K562 (cell line): ENCODE measurements at regions not wholly inside any gene's neighbourhood (a gene's known extent, or its start where the extent isn't known, plus 50 kb on each side); places are given as distances from the start of the nearest gene placed in this dataset.

Experiments used
- ATAC-seq: fragments of 200-7000 bp; cut with Tn5 transposase; 3 replicates; pipeline ENCODE4 v1.9.1; 2020; ENCODE audit warnings: moderate library complexity
- BruUV-seq: library from RNA; stranded (reverse); fragments of 400-500 nt; replicated peaks from 2 replicates; lab custom pipeline; 2021; lab: Mats Ljungman, UMichigan
- CTCF ChIA-PET: fragments of 300-600 bp; formaldehyde crosslinking; extraction: SDS; loops from one replicate; lab custom pipeline; 2021; ENCODE audit warnings: low intra/inter-chr PET ratio; lab: Yijun Ruan, JAX
- POLR2A ChIA-PET: fragments of 300-600, 350-650 bp; sonication (Branson Sonifier 250); formaldehyde crosslinking; extraction: SDS; loops from one replicate; lab custom pipeline; 2021; ENCODE audit warnings: antibody characterized with exemption, inconsistent platforms; lab: Yijun Ruan, JAX
- DNase-seq, 4 experiments: peaks; one replicate each; pipeline versions ENCODE4 v3.0.0 to v3.0.0-alpha.2; 2011 to 2018; ENCODE audit warnings: low spot score in 3 of 4, mixed read lengths in 3 of 4; ENCODE audit errors: extremely low read depth in 1 of 4
- FAIRE-seq: peaks from 2 replicates; lab custom pipeline; 2011; peaks lifted over from hg19 to GRCh38; lab: Jason Lieb, UNC
- H2AFZ ChIP-seq: 2 replicates; pipeline ENCODE4 v1.6.0; 2011; ENCODE audit warnings: low read depth, low read length, control low read depth, inconsistent platforms
- H3K27ac ChIP-seq: fragments of 200-600 bp; 3 replicates; pipeline ENCODE4 v1.8.0; 2011; ENCODE audit warnings: low read depth, mild to moderate bottlenecking, control low read depth, inconsistent platforms, low read length, moderate library complexity, mixed read lengths; ENCODE audit errors: extremely low read depth
- H3K27me3 ChIP-seq, 2 experiments: fragments of 300-600 bp in 1 of 2; 2 replicates in 1 of 2; 3 replicates in 1 of 2; pipeline versions ENCODE4 v1.6.0 to v1.8.0; 2011; ENCODE audit warnings: inconsistent platforms in 2 of 2, low read length in 2 of 2, mild to moderate bottlenecking in 1 of 2, mixed read lengths in 1 of 2, moderate library complexity in 1 of 2; ENCODE audit not compliant: control insufficient read depth in 2 of 2, insufficient read depth in 2 of 2
- H3K36me3 ChIP-seq: fragments of 300-600 bp; 3 replicates; pipeline ENCODE4 v1.8.0; 2011; ENCODE audit warnings: mild to moderate bottlenecking, low read length, inconsistent platforms; ENCODE audit not compliant: control insufficient read depth, insufficient read depth
- H3K4me1 ChIP-seq, 2 experiments: fragments of 200-600 bp in 1 of 2; replicated peaks in 1 of 2; 2 replicates in 1 of 2; 3 replicates in 1 of 2; pipeline versions ENCODE4 v1.5.1 to v1.8.0; 2011; ENCODE audit warnings: inconsistent platforms in 2 of 2, low read length in 2 of 2, mild to moderate bottlenecking in 1 of 2, mixed read lengths in 1 of 2, moderate library complexity in 1 of 2; ENCODE audit not compliant: control insufficient read depth in 2 of 2, insufficient read depth in 2 of 2
- H3K4me2 ChIP-seq: 2 replicates; pipeline ENCODE4 v1.6.1; 2011; ENCODE audit warnings: low read length, control low read depth, inconsistent platforms, mixed read lengths; ENCODE audit not compliant: insufficient read depth
- H3K4me3 ChIP-seq: fragments of 200-600 bp; sonication (generic), shearing (Covaris generic); 2 replicates; pipeline ENCODE4 v1.5.1; 2016; ENCODE audit warnings: control low read depth, inconsistent platforms
- H3K79me2 ChIP-seq: fragments of 200-600 bp; 3 replicates; pipeline ENCODE4 v1.8.0; 2011; ENCODE audit warnings: low read length, inconsistent platforms; ENCODE audit not compliant: control insufficient read depth, insufficient read depth
- H3K9ac ChIP-seq, 2 experiments: 2 replicates each; pipeline versions ENCODE4 v1.6.0 to v1.6.1; 2011; ENCODE audit warnings: low read depth in 2 of 2, low read length in 2 of 2, control low read depth in 1 of 2, inconsistent platforms in 1 of 2, mild to moderate bottlenecking in 1 of 2, mixed read lengths in 1 of 2; ENCODE audit not compliant: insufficient read depth in 1 of 2
- H3K9me1 ChIP-seq: one replicate; pipeline ENCODE4 v1.6.0; 2011; ENCODE audit warnings: inconsistent platforms, mild to moderate bottlenecking, low read length, moderate library complexity; ENCODE audit not compliant: control insufficient read depth, insufficient read depth
- H3K9me3 ChIP-seq: replicated peaks from 2 replicates; pipeline ENCODE4 v1.5.1; 2011; ENCODE audit warnings: low read depth, low read length, inconsistent platforms; ENCODE audit not compliant: control insufficient read depth, insufficient read depth
- H4K20me1 ChIP-seq: replicated peaks from 2 replicates; pipeline ENCODE4 v1.6.1; 2011; ENCODE audit warnings: low read length, inconsistent platforms, mixed read lengths; ENCODE audit not compliant: control insufficient read depth, insufficient read depth
- BCOR ChIP-seq: fragments of 450-650 bp; IDR thresholded peaks from 2 replicates; pipeline ENCODE4 v1.6.1; 2016
- MAFK ChIP-seq: IDR thresholded peaks from 2 replicates; pipeline ENCODE4 v1.6.1; 2011; ENCODE audit warnings: low read length, improper control_type of control experiment
- MYBL2 ChIP-seq, 2 experiments: fragments of 450-650 bp in 1 of 2; sonication (generic) in 1 of 2; formaldehyde crosslinking in 1 of 2; IDR thresholded peaks; 2 replicates each; pipeline versions ENCODE4 v1.6.1 to v1.8.1; 2017 to 2022; ENCODE audit warnings: borderline replicate concordance in 1 of 2, inconsistent platforms in 1 of 2, low read depth in 1 of 2, mild to moderate bottlenecking in 1 of 2, missing genetic modification reagents in 1 of 2, moderate library complexity in 1 of 2
- NCOA6 ChIP-seq: fragments of 450-650 bp; IDR thresholded peaks from 2 replicates; pipeline ENCODE4 v1.6.1; 2017; ENCODE audit warnings: mild to moderate bottlenecking
- NFIC ChIP-seq: fragments of 450-650 bp; IDR thresholded peaks from 2 replicates; pipeline ENCODE4 v1.6.1; 2017; ENCODE audit warnings: mild to moderate bottlenecking, inconsistent platforms
- NR2F6 ChIP-seq: fragments of 450-650 bp; formaldehyde crosslinking; IDR thresholded peaks from 2 replicates; pipeline ENCODE4 v1.4.0; 2020; ENCODE audit warnings: mild to moderate bottlenecking
- POLR3A ChIP-seq: IDR thresholded peaks from 2 replicates; pipeline ENCODE4 v1.6.1; 2011; ENCODE audit warnings: borderline replicate concordance, mild to moderate bottlenecking, moderate library complexity; ENCODE audit not compliant: insufficient read length, insufficient read depth; ENCODE audit errors: extremely low read depth
- ZBED1 ChIP-seq: IDR thresholded peaks from 2 replicates; pipeline ENCODE4 v1.6.1; 2014
- ZFP30 ChIP-seq: fragments of 250-450 bp; sonication (Bioruptor Pico); IDR thresholded peaks from 2 replicates; pipeline ENCODE4 v1.8.0; 2022; ENCODE audit warnings: moderate library complexity, mild to moderate bottlenecking, inconsistent platforms, borderline replicate concordance
- ZNF75A ChIP-seq: fragments of 450-650 bp; formaldehyde crosslinking; IDR thresholded peaks from 2 replicates; pipeline ENCODE4 v1.4.0; 2020; ENCODE audit warnings: mild to moderate bottlenecking
- WGBS: fragments of 100-300 bp; shearing (Covaris generic); methylation state at CpG from one replicate; pipeline ENCODE4 v1.1.6; 2016; ENCODE audit warnings: low coverage, mixed read lengths; ENCODE audit not compliant: insufficient coverage; ENCODE audit errors: missing lambda C conversion rate; 5-methylcytosine and 5-hydroxymethylcytosine counted together
- in situ Hi-C: fragments of 300-500 bp; cut with MboI; formaldehyde crosslinking; loops from 4 replicates; pipeline ENCODE4 v1.15.0; 2018; ENCODE audit warnings: inconsistent platforms, mixed read lengths
- intact Hi-C: fragments of 100-400 bp; cut with micrococcal nuclease; formaldehyde crosslinking; loops from 2 replicates; pipeline ENCODE4 v1.14.2; 2022
- TF ChIP-seq, protein P1 (sequence below): fragments of 150-350 bp; conservative IDR thresholded peaks from 2 replicates; pipeline ENCODE4 v1.6.1; 2014; ENCODE audit warnings: low read length
- TF ChIP-seq, protein P2 (sequence below): fragments of 450-650 bp; IDR thresholded peaks from 2 replicates; pipeline ENCODE4 v1.6.1; 2016; ENCODE audit warnings: borderline replicate concordance
- TF ChIP-seq, protein P3 (sequence below): sonication (generic); formaldehyde crosslinking; IDR thresholded peaks from 2 replicates; pipeline ENCODE4 v1.8.1; 2023; ENCODE audit warnings: mild to moderate bottlenecking, missing genetic modification reagents
- TF ChIP-seq, protein P4 (sequence below): fragments of 450-650 bp; formaldehyde crosslinking; IDR thresholded peaks from 2 replicates; pipeline ENCODE4 v1.4.0; 2022; ENCODE audit warnings: mild to moderate bottlenecking, moderate library complexity

DNA sequence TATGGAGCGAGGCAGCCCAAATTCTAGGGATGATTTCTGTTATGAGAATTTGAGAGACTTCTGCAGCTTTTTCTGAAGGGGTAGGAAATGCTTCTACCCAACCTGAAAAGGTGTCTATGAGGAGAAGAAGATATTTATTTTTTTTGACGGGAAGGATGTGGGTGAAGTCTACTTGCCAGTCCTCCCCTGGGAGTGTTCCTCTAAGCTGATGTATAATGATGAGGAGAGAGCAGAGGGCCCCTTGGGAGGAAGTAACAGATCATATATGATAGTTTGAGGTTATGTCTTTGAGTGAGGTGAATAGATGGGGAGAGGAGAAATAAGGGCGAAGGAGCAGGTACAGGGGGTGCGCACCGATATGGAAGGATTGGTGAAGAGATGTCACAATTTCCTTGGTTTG, 910.6 kb upstream of the SLITRK5 start:
- H2AFZ ChIP-seq: no peak overlapping the region
- POLR2A ChIA-PET: no interaction called here
- no peaks in the 10 kb centered on the region for H3K27me3 ChIP-seq
- no peak overlapping the region for H3K9ac ChIP-seq
- no peaks in the 10 kb centered on the region for H3K9me3 ChIP-seq
- H3K36me3 ChIP-seq: no peaks in the 10 kb centered on the region
- DNase-seq: no peak
- no peak for FAIRE-seq
- ATAC-seq: no peak
- H3K79me2 ChIP-seq: no peaks in the 10 kb centered on the region
- intact Hi-C loops (no loop called here), in situ Hi-C loops (no loop called here)
- H3K4me1 ChIP-seq: no peaks in the 10 kb centered on the region
- CTCF ChIA-PET: no interaction called here
- no peak overlapping the region for H3K4me2 ChIP-seq
- no peak overlapping the region for H3K27ac ChIP-seq
- whole genome bisulfite sequencing: 6% methylated on average over 2 of the region's 5 CpGs
- BruUV-seq: no TSS peak
- H3K4me3 ChIP-seq: no peak overlapping the region
- TF ChIP-seq NFIC (no peak), BCOR (no peak), MYBL2 (IDR thresholded peaks at IDR 0.05; ENCODE audit: low read depth) (no peak), MYBL2 (CRISPR knock-in tag; IDR thresholded peaks at IDR 0.05; ENCODE audit: borderline replicate concordance) (no peak), NCOA6 (no peak), ZBED1 (no peak), NR2F6 (CRISPR knock-in tag) (no peak), ZFP30 (no peak), ZNF75A (CRISPR knock-in tag) (no peak), POLR3A (no peak), MAFK (no peak)
- TF ChIP-seq, protein P1, sequence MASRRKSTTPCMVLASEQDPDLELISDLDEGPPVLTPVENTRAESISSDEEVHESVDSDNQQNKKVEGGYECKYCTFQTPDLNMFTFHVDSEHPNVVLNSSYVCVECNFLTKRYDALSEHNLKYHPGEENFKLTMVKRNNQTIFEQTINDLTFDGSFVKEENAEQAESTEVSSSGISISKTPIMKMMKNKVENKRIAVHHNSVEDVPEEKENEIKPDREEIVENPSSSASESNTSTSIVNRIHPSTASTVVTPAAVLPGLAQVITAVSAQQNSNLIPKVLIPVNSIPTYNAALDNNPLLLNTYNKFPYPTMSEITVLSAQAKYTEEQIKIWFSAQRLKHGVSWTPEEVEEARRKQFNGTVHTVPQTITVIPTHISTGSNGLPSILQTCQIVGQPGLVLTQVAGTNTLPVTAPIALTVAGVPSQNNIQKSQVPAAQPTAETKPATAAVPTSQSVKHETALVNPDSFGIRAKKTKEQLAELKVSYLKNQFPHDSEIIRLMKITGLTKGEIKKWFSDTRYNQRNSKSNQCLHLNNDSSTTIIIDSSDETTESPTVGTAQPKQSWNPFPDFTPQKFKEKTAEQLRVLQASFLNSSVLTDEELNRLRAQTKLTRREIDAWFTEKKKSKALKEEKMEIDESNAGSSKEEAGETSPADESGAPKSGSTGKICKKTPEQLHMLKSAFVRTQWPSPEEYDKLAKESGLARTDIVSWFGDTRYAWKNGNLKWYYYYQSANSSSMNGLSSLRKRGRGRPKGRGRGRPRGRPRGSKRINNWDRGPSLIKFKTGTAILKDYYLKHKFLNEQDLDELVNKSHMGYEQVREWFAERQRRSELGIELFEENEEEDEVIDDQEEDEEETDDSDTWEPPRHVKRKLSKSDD: no peak
- TF ChIP-seq, protein P2, sequence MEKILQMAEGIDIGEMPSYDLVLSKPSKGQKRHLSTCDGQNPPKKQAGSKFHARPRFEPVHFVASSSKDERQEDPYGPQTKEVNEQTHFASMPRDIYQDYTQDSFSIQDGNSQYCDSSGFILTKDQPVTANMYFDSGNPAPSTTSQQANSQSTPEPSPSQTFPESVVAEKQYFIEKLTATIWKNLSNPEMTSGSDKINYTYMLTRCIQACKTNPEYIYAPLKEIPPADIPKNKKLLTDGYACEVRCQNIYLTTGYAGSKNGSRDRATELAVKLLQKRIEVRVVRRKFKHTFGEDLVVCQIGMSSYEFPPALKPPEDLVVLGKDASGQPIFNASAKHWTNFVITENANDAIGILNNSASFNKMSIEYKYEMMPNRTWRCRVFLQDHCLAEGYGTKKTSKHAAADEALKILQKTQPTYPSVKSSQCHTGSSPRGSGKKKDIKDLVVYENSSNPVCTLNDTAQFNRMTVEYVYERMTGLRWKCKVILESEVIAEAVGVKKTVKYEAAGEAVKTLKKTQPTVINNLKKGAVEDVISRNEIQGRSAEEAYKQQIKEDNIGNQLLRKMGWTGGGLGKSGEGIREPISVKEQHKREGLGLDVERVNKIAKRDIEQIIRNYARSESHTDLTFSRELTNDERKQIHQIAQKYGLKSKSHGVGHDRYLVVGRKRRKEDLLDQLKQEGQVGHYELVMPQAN: no peak
- TF ChIP-seq, protein P3, sequence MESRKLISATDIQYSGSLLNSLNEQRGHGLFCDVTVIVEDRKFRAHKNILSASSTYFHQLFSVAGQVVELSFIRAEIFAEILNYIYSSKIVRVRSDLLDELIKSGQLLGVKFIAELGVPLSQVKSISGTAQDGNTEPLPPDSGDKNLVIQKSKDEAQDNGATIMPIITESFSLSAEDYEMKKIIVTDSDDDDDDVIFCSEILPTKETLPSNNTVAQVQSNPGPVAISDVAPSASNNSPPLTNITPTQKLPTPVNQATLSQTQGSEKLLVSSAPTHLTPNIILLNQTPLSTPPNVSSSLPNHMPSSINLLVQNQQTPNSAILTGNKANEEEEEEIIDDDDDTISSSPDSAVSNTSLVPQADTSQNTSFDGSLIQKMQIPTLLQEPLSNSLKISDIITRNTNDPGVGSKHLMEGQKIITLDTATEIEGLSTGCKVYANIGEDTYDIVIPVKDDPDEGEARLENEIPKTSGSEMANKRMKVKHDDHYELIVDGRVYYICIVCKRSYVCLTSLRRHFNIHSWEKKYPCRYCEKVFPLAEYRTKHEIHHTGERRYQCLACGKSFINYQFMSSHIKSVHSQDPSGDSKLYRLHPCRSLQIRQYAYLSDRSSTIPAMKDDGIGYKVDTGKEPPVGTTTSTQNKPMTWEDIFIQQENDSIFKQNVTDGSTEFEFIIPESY: no peak
- TF ChIP-seq, protein P4, sequence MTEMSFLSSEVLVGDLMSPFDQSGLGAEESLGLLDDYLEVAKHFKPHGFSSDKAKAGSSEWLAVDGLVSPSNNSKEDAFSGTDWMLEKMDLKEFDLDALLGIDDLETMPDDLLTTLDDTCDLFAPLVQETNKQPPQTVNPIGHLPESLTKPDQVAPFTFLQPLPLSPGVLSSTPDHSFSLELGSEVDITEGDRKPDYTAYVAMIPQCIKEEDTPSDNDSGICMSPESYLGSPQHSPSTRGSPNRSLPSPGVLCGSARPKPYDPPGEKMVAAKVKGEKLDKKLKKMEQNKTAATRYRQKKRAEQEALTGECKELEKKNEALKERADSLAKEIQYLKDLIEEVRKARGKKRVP (CRISPR knock-in tag): no peak
- TF ChIP-seq, all 486 proteins: peak for 0
- Histone ChIP-seq H4K20me1 (no peaks in the 10 kb centered on the region), H3K9me1 (no peaks in the 10 kb centered on the region)
